ENCODE measurements at regions not wholly inside any gene's neighbourhood (a gene's known extent, or its start where the extent isn't known, plus 50 kb on each side); places are given as distances from the start of the nearest gene placed in this dataset.

DNA sequence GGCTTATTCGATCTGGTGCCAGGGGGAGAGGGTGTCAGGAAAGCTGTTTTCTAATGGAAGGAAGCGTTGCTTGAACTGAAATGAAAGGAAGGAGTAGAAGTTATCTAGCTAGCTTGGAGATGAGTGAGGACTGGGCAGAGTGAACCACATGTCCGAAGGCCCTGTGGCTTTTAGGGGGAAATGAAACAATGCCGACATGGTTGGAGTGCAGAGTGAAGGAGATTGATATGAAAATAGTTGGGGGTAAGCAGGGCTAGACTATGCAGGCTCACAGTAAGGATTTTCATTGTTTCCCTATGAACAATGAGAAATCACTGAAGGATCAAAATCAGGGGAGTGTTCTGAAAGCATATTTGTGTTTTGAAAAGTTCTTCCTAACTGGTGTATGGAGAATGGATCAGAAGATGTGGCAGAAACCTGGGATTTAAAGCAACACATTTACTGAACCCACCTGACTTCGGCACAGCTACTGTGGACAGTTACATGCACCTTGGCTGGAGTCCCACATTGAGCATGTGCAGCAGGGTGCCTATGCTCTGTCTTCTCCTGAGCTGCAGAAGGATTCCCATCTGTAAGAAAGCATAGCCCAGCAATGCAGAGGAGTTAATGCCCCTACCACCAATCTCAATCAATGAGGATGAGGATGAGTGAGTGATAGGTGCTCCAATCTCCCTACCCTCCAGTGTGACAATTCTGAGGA lies 144.4 kb upstream of the TBCA start:
- Histone ChIP-seq H3K36me3 (replicated peaks) (no peaks in the 10 kb centered on the region), H3K27me3 (replicated peaks) (no peaks in the 10 kb centered on the region), H3K4me3 (ENCODE audit: low read depth, low read length) (no peak overlapping the region), H3K27ac (no peak overlapping the region)
- in situ Hi-C loops (cut with HindIII; ENCODE audit: low pct_ligation_motif_present, low sequenced_read_pairs), result no loop called here
- TF ChIP-seq, protein P1, sequence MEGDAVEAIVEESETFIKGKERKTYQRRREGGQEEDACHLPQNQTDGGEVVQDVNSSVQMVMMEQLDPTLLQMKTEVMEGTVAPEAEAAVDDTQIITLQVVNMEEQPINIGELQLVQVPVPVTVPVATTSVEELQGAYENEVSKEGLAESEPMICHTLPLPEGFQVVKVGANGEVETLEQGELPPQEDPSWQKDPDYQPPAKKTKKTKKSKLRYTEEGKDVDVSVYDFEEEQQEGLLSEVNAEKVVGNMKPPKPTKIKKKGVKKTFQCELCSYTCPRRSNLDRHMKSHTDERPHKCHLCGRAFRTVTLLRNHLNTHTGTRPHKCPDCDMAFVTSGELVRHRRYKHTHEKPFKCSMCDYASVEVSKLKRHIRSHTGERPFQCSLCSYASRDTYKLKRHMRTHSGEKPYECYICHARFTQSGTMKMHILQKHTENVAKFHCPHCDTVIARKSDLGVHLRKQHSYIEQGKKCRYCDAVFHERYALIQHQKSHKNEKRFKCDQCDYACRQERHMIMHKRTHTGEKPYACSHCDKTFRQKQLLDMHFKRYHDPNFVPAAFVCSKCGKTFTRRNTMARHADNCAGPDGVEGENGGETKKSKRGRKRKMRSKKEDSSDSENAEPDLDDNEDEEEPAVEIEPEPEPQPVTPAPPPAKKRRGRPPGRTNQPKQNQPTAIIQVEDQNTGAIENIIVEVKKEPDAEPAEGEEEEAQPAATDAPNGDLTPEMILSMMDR (IDR thresholded peaks at IDR 0.05; ENCODE audit: low read depth, low read length, missing control alignments), result no peak
- no peak for DNase-seq

DNA sequence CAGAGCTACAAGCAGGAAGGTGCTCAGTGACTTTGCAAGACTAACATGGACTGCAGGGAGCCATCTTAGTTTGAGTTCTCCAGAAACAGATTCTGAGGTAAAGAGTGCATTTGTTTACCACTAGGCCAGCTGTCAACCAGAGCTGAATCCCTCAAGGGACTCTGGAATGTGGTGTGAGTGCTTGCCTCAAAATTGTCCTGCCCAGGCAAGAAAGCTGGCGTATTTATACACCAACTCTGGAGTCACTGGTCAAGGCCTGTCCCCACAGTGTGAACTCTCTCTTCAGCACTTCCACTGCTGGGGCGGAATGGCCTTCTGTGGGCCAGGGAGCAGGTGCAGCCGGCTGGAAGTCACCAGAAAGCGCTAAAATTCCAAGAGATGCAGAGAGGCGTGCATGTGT lies 139.2 kb upstream of the TBCA start:
- no peak overlapping the region for H3K27ac ChIP-seq
- in situ Hi-C loops (cut with HindIII; ENCODE audit: low pct_ligation_motif_present, low sequenced_read_pairs), result no loop called here
- H3K27me3 ChIP-seq (replicated peaks), result no peaks in the 10 kb centered on the region
- no peak for DNase-seq
- H3K36me3 ChIP-seq (replicated peaks), result no peaks in the 10 kb centered on the region
- TF ChIP-seq, protein P1 (IDR thresholded peaks at IDR 0.05; ENCODE audit: low read depth, low read length, missing control alignments), result no peak
- no peak overlapping the region for H3K4me3 ChIP-seq (ENCODE audit: low read depth, low read length)

DNA sequence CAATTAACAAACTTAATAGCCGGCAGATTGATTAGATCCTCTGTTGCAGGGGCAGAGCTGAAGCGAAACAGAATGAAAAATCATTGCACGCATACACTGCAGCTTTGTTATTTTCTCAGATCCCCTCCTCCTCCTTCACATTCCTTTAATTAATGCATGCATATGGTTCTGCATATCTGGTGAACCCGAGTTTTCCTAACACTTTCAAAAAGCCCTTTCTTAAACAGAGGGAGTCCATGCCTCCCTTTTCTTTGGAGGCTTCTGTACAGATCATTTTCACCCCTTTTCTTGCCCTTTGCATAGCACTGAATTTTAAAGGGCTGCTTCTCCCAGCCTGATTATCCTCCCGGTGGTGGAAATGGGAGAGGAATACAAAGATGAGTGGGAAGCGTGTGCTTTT lies 136.6 kb upstream of the TBCA start:
- in situ Hi-C loops (cut with HindIII; ENCODE audit: low pct_ligation_motif_present, low sequenced_read_pairs), result no loop called here
- no peak overlapping the region for H3K4me3 ChIP-seq (ENCODE audit: low read depth, low read length)
- no peaks in the 10 kb centered on the region for H3K27me3 ChIP-seq (replicated peaks)
- H3K36me3 ChIP-seq (replicated peaks), result no peaks in the 10 kb centered on the region
- DNase-seq, result no peak
- no peak overlapping the region for H3K27ac ChIP-seq
- TF ChIP-seq, protein P1 (IDR thresholded peaks at IDR 0.05; ENCODE audit: low read depth, low read length, missing control alignments), result no peak

DNA sequence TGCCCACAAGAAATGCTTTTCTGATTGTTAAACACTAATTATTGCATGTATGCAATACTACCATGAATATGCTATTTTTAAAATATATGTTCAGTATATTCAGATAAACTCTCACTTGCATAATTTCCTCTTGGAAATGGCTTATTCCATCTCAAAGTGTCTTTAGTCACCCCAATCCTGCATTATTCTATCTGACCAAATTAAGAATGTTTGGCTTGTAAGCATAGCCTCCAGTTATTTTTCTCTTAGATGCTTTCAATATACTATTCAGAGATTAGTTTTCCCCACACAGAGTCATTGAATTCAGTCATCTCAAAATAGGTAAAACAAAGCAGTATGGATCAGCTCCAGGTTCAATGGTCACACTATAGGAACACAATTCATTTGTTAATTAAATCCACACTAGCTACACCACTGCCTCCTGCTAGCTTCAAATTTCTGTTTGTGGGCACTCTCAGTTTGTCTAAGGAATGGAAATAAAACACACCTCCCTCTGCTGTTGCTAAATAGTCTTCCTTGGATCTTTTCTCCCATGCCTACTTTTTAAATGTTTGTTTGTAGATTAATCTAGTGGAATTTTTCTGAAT lies 134.6 kb upstream of the TBCA start:
- DNase-seq, result no peak
- Histone ChIP-seq H3K27me3 (replicated peaks) (no peaks in the 10 kb centered on the region), H3K27ac (no peak overlapping the region), H3K4me3 (ENCODE audit: low read depth, low read length) (no peak overlapping the region), H3K36me3 (replicated peaks) (no peaks in the 10 kb centered on the region)
- TF ChIP-seq, protein P1 (IDR thresholded peaks at IDR 0.05; ENCODE audit: low read depth, low read length, missing control alignments), result no peak
- in situ Hi-C loops (cut with HindIII; ENCODE audit: low pct_ligation_motif_present, low sequenced_read_pairs), result no loop called here

DNA sequence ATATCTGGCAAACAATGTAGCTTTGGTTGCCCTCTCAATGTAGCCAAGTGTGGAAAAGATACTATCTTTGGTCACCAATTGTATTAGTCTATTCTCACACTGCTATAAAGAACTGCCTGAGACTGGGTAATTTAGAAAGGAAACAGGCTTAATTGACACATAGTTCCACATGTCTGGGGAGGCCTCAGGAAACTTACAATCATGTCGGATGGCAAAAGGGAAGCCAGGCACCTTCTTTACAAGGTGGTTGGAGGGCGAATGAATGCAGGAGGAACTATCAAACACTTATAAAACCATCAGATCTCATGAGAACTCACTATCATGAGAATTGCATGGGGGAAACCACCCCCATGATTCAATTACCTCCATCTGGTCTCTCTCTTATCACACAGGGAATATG lies 133.1 kb upstream of the TBCA start:
- no peaks in the 10 kb centered on the region for H3K27me3 ChIP-seq (replicated peaks)
- in situ Hi-C loops (cut with HindIII; ENCODE audit: low pct_ligation_motif_present, low sequenced_read_pairs), result no loop called here
- no peaks in the 10 kb centered on the region for H3K36me3 ChIP-seq (replicated peaks)
- H3K27ac ChIP-seq, result no peak overlapping the region
- TF ChIP-seq, protein P1 (IDR thresholded peaks at IDR 0.05; ENCODE audit: low read depth, low read length, missing control alignments), result no peak
- DNase-seq, result no peak
- no peak overlapping the region for H3K4me3 ChIP-seq (ENCODE audit: low read depth, low read length)

DNA sequence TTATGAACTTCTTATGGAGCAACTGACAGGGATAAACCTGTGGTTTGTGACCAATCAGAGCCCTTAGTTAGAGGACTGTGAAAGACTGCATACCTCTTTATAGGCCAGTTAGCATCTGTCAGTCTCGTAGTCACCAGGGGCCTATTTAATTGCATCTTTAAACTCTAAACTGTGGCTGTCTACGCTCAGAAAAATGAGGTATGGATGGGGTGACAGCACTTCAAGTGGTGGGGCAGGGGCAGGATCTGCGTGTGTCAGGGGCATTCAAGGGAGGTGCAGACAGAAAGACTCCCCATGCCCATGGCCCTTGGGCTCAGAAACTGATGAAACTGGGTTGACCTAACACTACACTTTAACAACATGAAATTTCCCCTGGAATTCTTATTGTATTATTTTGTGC lies 132.6 kb upstream of the TBCA start:
- no peak overlapping the region for H3K27ac ChIP-seq
- no peaks in the 10 kb centered on the region for H3K36me3 ChIP-seq (replicated peaks)
- TF ChIP-seq, protein P1 (IDR thresholded peaks at IDR 0.05; ENCODE audit: low read depth, low read length, missing control alignments), result no peak
- no peak for DNase-seq
- in situ Hi-C loops (cut with HindIII; ENCODE audit: low pct_ligation_motif_present, low sequenced_read_pairs), result no loop called here
- no peak overlapping the region for H3K4me3 ChIP-seq (ENCODE audit: low read depth, low read length)
- no peaks in the 10 kb centered on the region for H3K27me3 ChIP-seq (replicated peaks)

All from brain microvascular endothelial cell (primary cell).